ENCODE measurements at regions not wholly inside any gene's neighbourhood (a gene's known extent, or its start where the extent isn't known, plus 50 kb on each side); places are given as distances from the start of the nearest gene placed in this dataset.

GRCh38 chr4:35151816-35152572 is 1092.3 kb downstream of the ARAP2 start:
- ATAC-seq (ENCODE audit: low FRiP score) (no peak), DNase-seq (ENCODE audit: low spot score) (no peak)
- TF ChIP-seq CTCF (IDR thresholded peaks at IDR 0.05), result no peak

- no peak for TF ChIP-seq CTCF (IDR thresholded peaks at IDR 0.05)
- no peak for DNase-seq (ENCODE audit: low spot score)
- ATAC-seq (ENCODE audit: low FRiP score), result no peak
These were observed 1081.1 kb downstream of the ARAP2 start for GRCh38 chr4:35163168-35163567.

- no peak for TF ChIP-seq CTCF (IDR thresholded peaks at IDR 0.05)
- no peak for ATAC-seq (ENCODE audit: low FRiP score)
These were observed 1080.3 kb downstream of the ARAP2 start for GRCh38 chr4:35164063-35164462.

GRCh38 chr4:35166466-35166865 is 1077.8 kb downstream of the ARAP2 start:
- no peak for TF ChIP-seq CTCF (IDR thresholded peaks at IDR 0.05)
- no peak for DNase-seq (ENCODE audit: low spot score)
- ATAC-seq (ENCODE audit: low FRiP score), result no peak

More at GRCh38 chr4:35164063-35164462, 1080.3 kb downstream of the ARAP2 start:
- DNase-seq (ENCODE audit: low spot score), result no peak

- DNase-seq (ENCODE audit: low spot score), result no peak
- no peak for TF ChIP-seq CTCF (IDR thresholded peaks at IDR 0.05)
- ATAC-seq (ENCODE audit: low FRiP score), result no peak
These were observed 1076.9 kb downstream of the ARAP2 start for GRCh38 chr4:35167385-35167784.

GRCh38 chr4:35175487-35175886 is 1068.8 kb downstream of the ARAP2 start:
- TF ChIP-seq CTCF (IDR thresholded peaks at IDR 0.05), result no peak
- ATAC-seq (ENCODE audit: low FRiP score) (no peak), DNase-seq (ENCODE audit: low spot score) (no peak)

- ATAC-seq (ENCODE audit: low FRiP score), result no peak
- no peak for TF ChIP-seq CTCF (IDR thresholded peaks at IDR 0.05)
- no peak for DNase-seq (ENCODE audit: low spot score)
These were observed 1068.4 kb downstream of the ARAP2 start for GRCh38 chr4:35175894-35176293.

All from omental fat pad (tissue), 3 donors.